Epithelial cell of esophagus (primary cell): ENCODE measurements at regions not wholly inside any gene's neighbourhood (a gene's known extent, or its start where the extent isn't known, plus 50 kb on each side); places are given as distances from the start of the nearest gene placed in this dataset.

Experiments
- DNase-seq: peaks from one replicate; pipeline ENCODE4 v3.0.0; 2010; ENCODE audit warnings: low read depth
- H3K4me3 ChIP-seq: 2 replicates; pipeline ENCODE4 v1.5.1; 2011; ENCODE audit warnings: mild to moderate bottlenecking, low read length, control low read depth
- CTCF ChIP-seq: IDR thresholded peaks from 2 replicates; pipeline ENCODE4 v1.5.1; 2011; ENCODE audit warnings: low read depth, mild to moderate bottlenecking, low read length, control low read depth, inconsistent platforms; ENCODE audit not compliant: insufficient read depth; ENCODE audit errors: missing control alignments

GRCh38 chr12:94079566-94080340 is 68.6 kb upstream of the PLXNC1 start:
- DNase-seq, result no peak
- H3K4me3 ChIP-seq, result no peak overlapping the region
- no peak for TF ChIP-seq CTCF

- DNase-seq, result no peak
- TF ChIP-seq CTCF, result no peak
- H3K4me3 ChIP-seq, result no peak overlapping the region
Measured at GRCh38 chr12:94080341-94081009, 67.9 kb upstream of the PLXNC1 start.

GRCh38 chr12:94082690-94083089 is 65.7 kb upstream of the PLXNC1 start:
- H3K4me3 ChIP-seq, result no peak overlapping the region
- no peak for TF ChIP-seq CTCF

GRCh38 chr12:94089891-94090290 is 58.5 kb upstream of the PLXNC1 start:
- no peak overlapping the region for H3K4me3 ChIP-seq
- DNase-seq, result no peak
- no peak for TF ChIP-seq CTCF

More at GRCh38 chr12:94082690-94083089, 65.7 kb upstream of the PLXNC1 start:
- DNase-seq, result no peak

GRCh38 chr12:94091624-94092023 is 56.8 kb upstream of the PLXNC1 start:
- no peak for DNase-seq
- no peak overlapping the region for H3K4me3 ChIP-seq
- TF ChIP-seq CTCF, result no peak

GRCh38 chr12:94092516-94093241 is 55.7 kb upstream of the PLXNC1 start:
- peak; percentile 86 for DNase-seq
- TF ChIP-seq CTCF, result no peak
- H3K4me3 ChIP-seq, result no peak overlapping the region
